SIG-M5 treated with dmso at 0.1 percent for 504 hours (cell line): ENCODE measurements at regions not wholly inside any gene's neighbourhood (a gene's known extent, or its start where the extent isn't known, plus 50 kb on each side); places are given as distances from the start of the nearest gene placed in this dataset.

Source experiments
- DNase-seq: peaks from one replicate; lab custom pipeline; 2025; ENCODE audit not compliant: unreplicated experiment; lab: John Stamatoyannopoulos, UW

GRCh38 chr4:156656896-156657295 lies 314.7 kb downstream of the PDGFC start:
- DNase-seq = no peak

- no peak for DNase-seq
Measured at GRCh38 chr4:156654410-156654809, 317.2 kb downstream of the PDGFC start.

GRCh38 chr4:156643826-156644225 lies 327.8 kb downstream of the PDGFC start:
- DNase-seq = no peak

GRCh38 chr4:156642161-156642560 lies 329.4 kb downstream of the PDGFC start:
- no peak for DNase-seq

- no peak for DNase-seq
Measured at GRCh38 chr4:156638925-156639605, 332.5 kb downstream of the PDGFC start.

GRCh38 chr4:156638334-156638733 lies 333.3 kb downstream of the PDGFC start:
- no peak for DNase-seq

- no peak for DNase-seq
Measured at GRCh38 chr4:156636381-156636780, 335.2 kb downstream of the PDGFC start.

GRCh38 chr4:156635051-156635450 lies 336.5 kb downstream of the PDGFC start:
- DNase-seq = no peak

- no peak for DNase-seq
Measured at GRCh38 chr4:156634612-156635011, 337.0 kb downstream of the PDGFC start.

GRCh38 chr4:156633847-156634246 lies 337.8 kb downstream of the PDGFC start:
- DNase-seq = no peak

GRCh38 chr4:156628858-156629257 lies 342.7 kb downstream of the PDGFC start:
- no peak for DNase-seq

GRCh38 chr4:156623376-156623775 lies 348.2 kb downstream of the PDGFC start:
- DNase-seq = no peak

- no peak for DNase-seq
Measured at GRCh38 chr4:156620786-156621185, 350.8 kb downstream of the PDGFC start.

GRCh38 chr4:156619154-156619934 lies 352.3 kb downstream of the PDGFC start:
- no peak for DNase-seq

GRCh38 chr4:156615066-156615531 lies 356.5 kb downstream of the PDGFC start:
- no peak for DNase-seq

GRCh38 chr4:156614536-156614935 lies 357.1 kb downstream of the PDGFC start:
- DNase-seq = no peak

- no peak for DNase-seq
Measured at GRCh38 chr4:156609421-156609820, 362.2 kb downstream of the PDGFC start.

- no peak for DNase-seq
Measured at GRCh38 chr4:156608651-156609050, 362.9 kb downstream of the PDGFC start.

- no peak for DNase-seq
Measured at GRCh38 chr4:156607478-156607857, 364.1 kb downstream of the PDGFC start.

GRCh38 chr4:156606554-156607477 lies 364.8 kb downstream of the PDGFC start:
- DNase-seq = no peak

- no peak for DNase-seq
Measured at GRCh38 chr4:156598138-156598681, 373.4 kb downstream of the PDGFC start.
